ENCODE measurements at regions not wholly inside any gene's neighbourhood (a gene's known extent, or its start where the extent isn't known, plus 50 kb on each side); places are given as distances from the start of the nearest gene placed in this dataset.

DNA sequence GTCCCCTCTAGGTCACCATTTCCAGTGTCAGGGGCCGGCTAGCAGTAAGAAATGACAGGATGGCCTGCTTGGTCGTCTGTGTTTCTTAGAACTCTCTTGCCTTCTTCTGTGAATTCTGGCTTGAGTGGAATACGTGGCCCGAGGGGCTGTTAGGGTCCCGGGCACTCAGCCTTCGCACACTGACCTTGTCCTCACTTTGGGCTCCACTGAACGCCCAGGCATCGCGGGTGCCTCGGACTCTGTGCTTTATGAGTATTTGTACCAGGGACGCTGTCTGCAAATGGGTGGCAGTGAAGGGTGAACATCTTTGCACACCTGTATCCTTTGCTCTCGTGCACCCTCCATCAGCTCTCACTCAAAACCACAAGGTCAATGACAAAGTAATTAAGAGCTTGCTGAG lies 123.4 kb upstream of the ANO1 start:
- no peak for DNase-seq

DNA sequence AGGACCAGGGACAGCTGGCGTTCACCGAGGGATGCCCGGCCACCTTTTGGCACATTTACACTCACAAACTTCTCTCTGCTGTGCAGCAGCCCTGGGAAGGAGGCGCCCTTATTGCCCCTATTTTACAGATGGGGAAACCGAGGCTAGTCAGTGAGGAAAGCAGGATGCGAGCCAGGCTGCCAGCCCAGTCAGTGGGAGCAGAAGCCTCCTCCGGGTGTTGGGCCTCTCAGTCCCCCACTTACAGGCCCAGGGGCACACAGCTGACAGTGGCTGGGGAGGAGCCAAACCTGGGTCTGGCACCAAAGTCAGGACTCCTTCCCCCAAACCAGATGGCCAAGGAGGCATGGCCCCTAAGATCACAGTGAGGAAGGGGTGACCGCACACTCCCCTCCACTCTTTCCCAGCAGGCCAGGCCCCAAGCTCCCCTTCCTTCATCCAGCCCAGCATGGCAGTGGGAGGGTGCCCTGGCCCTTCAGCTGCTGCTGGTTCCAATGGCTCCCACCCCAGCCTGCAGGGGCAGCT lies 121.4 kb upstream of the ANO1 start:
- no peak for DNase-seq

DNA sequence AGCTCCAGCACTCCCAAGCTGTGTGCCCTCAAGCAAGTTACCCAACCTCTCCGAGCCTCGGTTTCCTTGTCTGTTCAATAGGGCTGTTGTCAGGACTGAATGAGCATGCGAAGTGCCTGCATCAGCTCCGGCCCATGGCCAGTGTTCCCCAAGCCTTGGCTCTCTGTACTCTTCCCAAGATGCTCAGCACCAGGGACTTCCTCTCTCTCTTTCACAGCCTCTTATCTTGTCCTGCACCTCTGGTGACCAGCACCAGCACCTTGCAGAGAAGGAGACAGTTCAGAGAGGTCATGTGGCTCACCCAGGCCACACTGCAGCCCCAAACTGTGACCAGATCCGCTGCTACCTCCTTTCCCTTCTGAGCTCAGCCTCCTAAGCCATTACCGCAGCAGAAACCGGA lies 120.3 kb upstream of the ANO1 start:
- no peak for DNase-seq

DNA sequence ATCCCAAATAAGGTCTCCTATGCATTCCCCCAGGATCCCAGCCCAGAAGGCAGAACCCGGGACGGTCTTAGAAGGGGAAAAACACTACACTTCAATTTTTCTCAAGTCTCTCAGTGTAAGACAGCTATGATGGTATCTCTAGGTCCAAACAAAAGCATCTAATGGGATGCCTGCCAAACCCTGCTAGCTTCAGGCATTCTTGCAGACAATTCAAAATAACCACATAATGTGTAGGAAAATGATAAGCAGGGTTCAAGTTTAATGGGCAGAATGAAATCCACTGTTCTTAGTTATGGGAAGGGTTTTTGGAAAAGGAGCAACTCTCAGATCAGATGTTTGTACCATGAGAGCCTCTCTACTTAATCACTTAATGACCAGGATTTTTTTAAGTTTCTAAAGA lies 119.8 kb upstream of the ANO1 start:
- DNase-seq: no peak

DNA sequence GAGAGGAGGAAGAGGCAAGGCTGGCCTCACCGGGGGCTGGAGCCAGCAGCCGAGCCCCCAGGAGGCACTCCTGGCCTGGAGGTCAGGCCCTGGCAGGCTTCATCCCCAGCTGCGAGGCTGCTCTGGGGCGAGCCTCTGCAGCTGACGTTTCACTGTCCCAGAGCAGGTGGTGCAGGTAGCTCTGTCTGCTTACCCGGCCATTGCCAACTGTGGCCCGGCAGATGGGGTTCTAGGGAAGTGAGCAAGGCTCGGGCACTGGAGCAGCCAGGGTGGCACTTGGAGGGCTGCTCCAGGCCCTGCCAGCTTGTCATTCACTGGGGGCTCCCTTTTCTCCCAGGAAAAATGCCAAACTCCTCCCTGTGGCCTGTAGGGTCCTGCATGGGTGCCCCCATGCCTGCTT lies 118.7 kb upstream of the ANO1 start:
- no peak for DNase-seq

DNA sequence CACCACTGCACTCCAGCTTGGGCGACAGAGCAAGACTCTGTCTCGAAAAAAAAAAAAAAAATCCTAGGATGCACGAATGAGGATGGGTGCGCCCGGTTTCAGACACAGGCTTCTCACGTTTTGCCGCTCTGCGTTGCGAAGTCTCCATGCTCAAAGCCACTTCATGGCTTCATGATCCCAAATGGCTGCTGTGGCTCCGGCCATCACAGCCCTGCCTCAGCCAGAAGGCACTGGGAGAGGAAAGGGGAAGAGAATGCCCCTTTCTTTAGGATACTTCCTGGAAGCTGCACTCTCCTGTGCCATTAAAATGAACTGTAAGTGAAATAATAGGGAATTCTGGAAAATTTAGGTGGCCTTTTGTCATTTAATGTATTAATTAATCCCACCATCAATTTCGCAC lies 116.4 kb upstream of the ANO1 start:
- no peak for DNase-seq

DNA sequence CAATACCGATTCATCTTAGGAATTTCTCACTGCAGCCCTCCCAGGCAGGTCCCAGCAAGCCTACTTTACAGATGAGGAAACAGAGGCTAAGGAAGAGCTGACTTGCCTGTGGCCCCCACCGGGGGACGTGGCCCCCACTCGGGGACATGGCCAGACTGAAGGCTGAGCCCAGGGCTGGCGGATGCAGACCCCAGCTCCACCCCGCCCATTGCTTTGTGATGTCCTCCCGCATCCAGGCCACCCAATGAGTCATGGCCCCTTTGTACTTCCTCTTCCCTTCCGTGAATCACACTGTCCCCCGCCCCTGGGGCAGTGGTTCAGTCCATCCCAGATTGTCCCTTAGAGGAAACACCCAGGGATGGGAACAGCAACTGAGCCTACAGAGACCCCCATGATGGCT lies 116.0 kb upstream of the ANO1 start:
- DNase-seq: peak; percentile 81

DNA sequence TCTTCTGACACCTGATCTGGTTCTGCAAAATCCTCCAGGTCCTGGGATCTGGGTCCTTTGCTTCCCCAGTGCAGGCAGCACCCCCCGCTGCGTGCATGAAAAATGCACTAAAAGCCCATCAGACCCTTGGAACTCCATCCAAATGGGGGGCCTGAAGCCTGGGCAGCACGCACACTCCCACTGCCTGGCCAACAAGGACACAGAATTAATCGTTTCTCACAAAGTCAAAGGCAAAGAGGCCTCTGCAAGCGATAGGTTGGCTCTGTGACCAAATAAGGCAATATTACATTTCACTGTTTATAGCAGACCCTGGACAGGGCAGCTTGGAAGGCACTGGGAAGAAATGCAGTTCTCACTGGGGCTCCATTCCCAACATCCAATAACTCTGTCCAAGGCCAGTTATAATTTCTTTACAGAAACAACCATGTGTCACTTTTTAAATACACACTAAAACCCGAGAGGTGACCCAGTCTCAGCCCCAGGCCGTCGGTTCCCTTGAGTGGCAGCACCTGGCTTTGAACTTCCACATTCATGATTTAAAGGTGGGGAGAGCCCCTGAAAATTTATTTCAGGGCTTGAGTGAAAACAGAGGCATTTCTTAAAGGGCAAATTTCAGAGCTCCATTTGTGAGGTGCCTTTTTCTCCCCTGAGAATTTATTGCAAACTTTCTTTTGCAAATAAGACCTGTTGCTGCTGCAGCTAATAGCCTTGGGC lies 114.4 kb upstream of the ANO1 start:
- DNase-seq: no peak

DNA sequence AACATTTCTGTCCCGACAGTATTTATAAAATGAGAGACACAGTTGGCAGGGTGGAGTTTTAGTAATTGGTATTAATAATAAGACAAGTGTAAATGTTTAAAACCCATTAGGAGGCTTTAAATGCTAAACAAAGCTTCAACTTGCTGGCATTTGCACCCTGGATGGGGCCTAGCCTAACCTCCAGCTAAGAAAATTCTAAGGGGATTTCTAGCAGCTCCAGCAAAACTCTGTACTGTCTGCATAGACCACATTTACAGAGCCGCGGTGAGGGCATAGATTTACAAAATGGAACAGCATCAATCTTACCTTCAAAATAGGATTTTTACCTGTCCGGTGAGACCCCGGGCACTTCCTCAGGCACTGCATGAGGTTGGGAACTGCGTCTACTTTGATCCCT lies 113.9 kb upstream of the ANO1 start:
- no peak for DNase-seq

DNA sequence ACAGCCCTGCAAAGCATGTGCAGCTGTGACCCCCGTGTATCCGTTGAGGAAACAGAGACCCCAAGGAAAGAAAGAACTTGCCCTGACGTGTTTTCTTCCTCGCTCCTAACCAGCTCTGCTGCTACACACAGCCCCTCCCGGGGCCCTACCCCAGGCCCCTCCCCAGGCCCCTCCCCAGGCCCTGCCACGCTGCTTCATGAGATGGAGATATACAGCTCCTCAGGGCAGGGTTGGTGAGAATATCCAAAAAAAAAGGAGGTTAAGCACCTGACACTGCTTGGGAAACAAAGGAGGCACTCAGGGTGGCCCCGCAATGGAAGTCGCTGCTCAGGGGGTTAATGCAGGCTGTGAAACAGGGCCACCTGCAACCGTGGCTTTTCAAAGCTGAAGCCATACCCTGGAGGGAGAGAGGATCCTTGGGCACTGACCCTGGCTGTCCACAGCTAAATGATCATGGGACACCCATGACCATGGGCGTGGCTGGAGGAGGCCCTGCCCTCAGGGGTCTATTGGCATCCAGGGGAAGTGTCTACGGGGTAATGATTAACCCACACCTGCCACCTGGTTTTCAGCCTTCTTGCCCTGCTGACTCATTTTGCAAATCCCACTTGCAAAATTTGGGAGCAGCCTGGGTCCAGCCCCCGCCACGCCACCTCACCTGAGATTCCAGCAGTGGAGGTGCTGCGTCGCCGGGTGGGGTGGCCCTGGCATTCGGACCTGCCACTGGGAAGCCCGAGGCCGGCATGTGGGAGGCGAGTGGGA lies 112.1 kb upstream of the ANO1 start:
- DNase-seq: no peak

DNA sequence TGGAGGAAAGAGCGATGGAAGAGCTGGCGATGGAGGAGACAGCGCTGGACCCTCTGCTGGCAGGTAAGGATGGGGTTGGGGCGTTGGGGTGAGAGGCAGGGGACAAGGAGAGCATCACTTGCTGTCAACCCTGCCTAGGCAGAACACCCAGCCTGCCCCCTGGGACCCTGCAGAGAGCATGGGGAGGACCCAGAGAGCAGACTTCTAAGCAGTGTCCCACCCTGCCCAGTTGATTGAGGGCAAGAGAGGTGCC lies 111.6 kb upstream of the ANO1 start:
- no peak for DNase-seq

DNA sequence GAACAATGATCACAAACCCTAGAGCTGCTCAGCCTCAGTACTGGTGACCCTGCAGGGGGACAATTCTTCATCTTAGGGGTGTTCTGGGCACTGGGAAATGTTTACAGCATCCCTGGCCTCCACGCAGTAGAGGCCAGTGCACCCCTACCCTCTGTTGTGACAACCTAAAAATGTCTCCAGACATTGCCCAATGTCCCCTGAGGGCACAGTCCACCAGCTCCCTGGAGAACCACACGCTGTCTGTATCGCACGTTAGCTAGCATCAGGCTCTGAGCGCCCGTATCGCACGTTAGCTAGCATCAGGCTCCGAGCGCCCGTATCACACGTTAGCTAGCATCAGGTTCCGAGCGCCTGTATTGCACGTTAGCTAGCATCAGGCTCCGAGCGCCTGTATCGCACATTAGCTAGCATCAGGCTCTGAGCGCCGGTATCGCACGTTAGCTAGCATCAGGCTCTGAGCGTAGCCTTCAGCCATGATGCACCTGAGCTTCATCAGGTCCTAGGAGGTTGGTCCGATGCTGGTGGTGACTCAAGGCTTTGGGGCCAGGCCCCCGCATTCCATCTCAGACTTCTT lies 111.1 kb upstream of the ANO1 start:
- no peak for DNase-seq

DNA sequence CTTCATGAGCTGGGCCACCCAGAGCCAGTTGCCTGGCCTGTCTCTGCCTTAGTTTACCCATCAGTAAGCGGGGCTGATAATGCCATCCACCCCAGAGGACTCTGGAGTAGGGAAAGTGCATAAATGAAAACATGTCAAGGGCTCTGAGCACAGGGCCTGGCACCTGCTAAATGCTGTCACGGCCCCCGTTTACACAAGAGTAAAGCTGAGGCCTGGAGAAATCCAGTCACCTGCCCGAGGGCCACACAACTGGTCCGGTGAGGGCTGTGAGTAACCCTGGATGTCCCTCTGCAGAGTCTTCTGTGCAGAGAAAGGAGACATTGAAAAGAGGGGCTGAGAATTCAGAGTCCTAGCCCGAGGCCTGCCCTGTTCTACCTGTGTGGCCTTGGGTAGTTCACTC lies 110.6 kb upstream of the ANO1 start:
- DNase-seq: no peak

DNA sequence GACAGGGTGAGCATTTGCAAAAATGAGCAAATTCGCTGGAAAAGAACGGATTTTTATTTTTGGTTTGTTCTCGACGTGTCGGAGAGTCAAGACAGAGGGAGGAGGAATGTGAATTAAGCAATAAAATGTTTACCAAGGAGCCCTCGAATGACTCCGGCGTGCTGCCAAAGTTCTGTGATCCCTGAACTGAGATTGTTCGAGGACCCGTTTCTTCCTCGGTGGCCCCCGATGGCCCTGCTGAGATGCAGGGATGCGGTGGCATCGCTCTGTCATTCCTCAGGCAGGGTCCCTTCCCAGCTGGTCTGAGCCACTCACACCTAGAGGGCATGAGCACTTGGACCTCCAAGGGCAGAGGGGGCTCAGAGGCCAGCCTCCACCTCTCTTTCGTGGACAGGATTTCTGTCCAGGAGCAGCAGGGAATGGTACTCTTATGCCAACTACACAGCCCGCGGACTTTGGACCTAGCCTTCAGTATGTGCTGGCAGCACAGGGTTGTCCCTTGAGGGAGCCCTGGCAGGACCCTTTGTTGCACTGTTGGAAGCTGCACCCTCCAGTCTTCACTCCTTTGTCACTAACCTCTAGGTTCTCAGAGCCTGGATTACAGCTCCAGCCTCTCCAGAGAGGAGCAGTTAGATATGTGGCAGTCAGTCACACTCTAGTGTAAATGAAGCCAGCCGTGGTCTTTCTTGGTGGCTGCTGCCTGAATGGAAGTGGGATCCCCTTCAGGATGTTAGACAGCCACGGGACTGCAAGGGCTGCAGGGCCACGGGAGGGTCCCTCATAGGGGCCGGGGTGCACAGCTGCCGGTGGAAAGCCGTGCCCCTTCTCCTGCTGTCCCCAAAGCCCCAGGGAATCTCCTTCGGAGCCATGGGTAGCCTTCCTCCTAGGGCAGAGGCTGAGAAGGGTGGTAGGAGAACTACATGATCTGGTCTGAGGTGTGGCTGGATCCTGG lies 109.4 kb upstream of the ANO1 start:
- DNase-seq: no peak

DNA sequence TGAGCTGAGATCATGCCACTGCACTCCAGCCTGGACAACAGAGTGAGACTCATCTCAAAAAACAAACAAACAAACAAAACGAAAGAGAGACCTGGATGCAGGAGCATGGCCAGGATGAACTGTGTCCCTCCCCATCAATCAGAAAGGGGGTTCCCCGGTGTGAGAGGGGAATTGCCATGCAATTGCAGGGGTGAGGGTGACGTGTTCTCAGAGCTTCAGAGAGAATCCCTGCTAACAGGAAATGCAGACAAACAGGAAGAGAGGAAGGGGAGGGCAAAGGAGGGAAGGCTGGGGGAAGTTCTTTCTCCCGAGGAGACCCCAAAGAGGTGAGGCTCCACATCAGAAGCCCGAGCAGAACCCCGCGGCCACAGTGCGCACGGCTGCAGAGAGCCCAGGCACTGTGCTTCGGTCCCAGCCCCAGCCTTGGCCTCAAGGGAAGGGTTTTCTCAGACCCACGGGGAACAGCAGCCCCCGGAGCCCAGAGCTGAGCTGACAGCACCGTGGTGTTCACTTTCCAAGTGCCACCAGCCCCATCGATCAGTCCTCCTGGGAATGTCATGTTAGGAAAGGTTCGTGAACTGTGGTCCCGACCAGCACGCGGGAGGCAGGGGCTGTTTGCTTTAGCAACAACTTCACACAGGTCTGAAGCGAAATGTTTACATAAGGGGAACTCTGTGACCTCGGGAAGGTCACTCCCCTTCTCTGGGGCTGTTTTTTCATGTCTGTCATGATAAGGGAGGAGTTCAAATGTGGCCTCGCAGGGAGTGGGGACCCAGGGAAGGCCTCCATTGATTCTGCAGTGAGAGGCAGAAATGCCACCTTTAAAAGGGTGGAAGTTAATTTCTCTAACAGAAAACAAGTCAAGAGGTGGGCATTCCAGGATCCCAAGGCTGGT lies 108.0 kb upstream of the ANO1 start:
- DNase-seq: no peak

DNA sequence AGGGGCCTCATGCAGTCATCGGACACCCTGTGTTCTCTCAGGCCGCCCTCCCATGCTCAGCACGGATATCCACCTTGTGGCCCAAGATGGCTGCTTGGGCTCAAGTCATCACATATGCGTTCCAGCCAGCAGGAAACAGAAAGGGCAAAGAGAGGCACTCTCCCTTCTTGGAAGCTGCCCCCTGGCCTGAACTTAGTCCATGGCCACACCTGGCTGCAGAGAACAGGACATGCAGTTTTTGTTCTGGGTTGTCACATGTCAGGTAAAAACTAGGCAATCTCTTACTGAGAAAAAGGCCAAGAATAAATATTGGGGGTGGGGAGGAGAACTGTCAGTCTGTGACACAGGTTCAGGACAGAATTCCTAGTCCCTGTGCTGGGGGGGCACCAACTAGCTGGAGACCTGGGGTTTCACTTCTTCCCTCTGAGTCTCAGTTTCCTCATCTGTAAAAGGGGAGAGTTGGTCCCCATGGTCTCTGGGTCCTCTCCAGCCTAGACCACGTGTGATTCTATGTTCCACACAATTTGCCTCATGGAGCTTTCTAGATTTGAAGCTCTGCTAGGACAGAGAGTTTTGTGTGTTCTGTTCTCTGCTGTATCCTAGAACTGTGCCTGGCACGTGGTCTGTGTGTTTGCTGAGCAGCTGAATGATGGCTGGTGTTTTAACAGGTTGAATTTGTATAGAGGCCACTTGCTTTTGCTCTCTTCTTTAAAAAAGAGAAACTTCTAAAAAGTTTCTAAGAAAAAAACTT lies 107.2 kb upstream of the ANO1 start:
- no peak for DNase-seq

DNA sequence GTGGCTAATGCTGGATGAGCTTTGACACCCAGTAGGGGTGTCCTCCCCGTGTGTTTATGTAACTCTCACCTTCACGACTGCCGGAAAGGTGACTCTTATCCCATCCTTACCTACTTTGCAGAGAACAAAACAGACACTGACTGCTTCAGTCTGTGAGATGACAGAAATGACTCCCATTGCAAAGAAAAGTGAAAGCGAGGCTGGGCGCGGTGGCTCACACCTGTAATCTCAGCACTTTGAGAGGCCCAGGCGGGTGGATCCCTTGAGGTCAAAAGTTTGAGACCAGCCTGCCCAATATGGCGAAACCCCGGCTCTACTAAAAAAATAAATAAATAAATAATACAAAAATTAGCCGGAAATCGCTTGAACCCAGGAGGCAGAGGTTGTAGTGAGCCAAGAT lies 106.4 kb upstream of the ANO1 start:
- DNase-seq: no peak

DNA sequence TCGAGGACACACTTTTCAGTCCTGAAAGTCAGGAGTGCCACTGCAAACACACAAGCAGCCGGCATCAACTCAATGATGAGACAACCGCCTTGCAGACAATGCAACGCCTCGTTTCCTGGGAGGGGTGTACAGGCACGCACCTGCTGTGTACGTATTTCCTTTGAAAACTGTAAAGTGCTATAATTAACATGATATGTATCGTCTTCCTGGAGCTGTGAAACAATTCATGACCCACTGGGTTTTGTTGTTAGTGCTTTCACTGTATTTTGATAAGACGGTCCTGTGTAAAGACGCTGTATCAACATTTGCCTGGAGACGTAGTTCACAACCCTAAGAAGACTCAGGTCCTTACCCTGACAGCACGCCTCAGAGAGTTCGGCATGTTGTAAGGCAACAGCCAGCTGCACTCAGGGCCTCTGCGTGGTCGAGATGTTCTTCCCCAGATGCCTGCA lies 105.7 kb upstream of the ANO1 start:
- DNase-seq: no peak

DNA sequence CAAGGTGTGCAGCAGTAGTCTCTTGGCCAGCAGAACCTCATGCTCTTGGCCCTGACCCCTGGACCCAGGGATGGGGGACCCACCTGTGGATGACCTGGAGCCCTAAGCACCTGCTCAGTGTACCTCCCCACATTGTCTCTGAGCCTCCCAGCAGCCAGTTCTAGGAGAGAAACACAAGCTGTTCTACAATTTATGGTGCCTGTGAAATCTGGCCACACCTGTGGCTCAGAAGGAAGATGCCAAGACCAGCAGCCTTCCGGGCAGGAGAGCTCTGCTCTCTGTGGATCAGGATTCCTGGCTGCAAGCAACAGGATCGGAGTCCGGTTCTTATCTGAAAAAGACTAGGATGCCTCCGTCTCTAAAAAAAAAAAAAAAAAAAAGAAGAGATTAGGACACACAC lies 103.6 kb upstream of the ANO1 start:
- no peak for DNase-seq

DNA sequence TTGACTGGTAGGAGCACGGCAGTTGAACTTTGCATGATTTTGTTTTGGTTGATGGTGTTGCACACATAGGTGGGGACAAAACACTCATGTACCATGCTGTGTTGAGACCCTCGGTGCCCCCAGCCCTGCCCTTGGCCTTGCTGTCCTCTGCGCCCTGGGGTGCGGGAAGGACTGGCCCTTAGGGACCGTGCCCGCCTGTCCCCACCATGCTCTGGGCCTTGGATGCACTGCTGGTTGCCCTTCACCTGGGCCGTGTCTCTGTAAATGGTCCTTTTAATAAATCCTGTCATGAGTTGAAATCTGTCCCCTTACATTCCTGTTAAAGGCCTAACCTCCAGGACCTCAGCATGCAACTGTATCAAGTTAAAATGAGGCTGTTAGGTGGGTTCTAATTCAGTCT lies 102.3 kb upstream of the ANO1 start:
- DNase-seq: no peak

DNA sequence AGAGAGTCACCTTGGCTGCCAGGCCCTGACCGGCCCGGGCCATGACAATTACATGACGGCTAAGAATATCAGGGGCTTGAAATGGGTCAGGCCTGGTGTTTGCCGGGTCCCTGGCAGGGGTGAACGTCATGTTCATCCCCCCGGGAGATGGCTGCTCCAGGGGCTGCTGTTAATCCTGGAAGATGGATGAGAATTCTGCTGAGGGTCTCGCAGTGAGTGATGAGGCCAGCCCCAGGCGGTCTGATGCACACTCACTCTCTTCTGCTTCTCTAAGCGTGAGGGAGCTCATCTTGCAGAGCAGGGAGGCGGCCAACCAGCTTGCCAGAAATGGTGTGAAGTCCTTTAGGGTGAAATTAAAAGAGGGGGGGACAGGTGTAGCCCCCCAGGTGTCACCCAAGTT lies 101.3 kb upstream of the ANO1 start:
- DNase-seq: no peak

DNA sequence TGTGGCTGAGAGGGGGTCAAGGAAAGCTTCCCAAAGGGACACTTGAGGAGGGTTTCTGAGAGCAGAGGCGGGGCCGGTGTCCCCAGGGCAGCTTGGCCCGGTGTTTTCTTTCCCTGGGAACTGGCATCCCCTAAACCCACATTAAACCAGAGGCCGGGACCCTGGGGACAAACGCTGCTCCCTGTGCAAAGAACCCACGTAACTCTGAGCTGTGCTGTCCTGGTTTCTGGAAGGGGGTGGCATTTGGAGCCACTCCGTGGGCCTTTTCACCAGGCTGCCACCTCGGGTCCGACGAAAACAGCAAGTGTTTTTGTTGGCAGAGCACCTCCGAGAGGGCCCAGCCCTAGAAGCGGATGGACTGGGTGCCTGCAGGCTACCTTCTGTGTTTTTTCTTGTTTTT lies 100.2 kb upstream of the ANO1 start:
- DNase-seq: no peak
